Hepatocyte (in vitro differentiated cells): ENCODE measurements at regions not wholly inside any gene's neighbourhood (a gene's known extent, or its start where the extent isn't known, plus 50 kb on each side); places are given as distances from the start of the nearest gene placed in this dataset.

Source experiments
- EZH2 ChIP-seq: fragments of 200-600 bp; sonication (generic); IDR thresholded peaks from 2 replicates; pipeline ENCODE4 v1.6.1; 2016; ENCODE audit warnings: antibody characterized with exemption, mild to moderate bottlenecking, borderline replicate concordance
- TF ChIP-seq, protein P1 (sequence below): fragments of 200-600 bp; sonication (generic); IDR thresholded peaks from 2 replicates; pipeline ENCODE4 v1.5.1; 2016; ENCODE audit warnings: antibody characterized with exemption, mild to moderate bottlenecking; ENCODE audit not compliant: poor library complexity

DNA sequence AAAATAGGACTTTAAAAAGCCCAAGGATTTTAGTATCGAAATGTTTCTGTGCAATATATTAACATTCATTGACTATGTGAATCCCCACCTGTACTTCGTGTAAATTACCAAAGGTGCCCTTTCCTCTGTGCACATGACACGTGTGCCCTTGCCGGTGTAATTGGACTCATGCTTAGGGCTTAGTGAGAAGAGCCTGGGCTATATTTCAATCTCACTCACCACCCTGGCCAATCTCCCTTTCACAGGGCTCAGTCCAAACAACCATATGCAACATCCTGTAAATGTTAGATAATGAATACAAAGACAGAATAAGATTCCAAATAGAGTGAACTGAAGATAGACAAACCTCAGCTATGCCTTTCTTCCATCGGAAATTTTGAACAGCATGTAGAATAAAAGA is 564.3 kb downstream of the USP25 start:
- TF ChIP-seq, protein P1, sequence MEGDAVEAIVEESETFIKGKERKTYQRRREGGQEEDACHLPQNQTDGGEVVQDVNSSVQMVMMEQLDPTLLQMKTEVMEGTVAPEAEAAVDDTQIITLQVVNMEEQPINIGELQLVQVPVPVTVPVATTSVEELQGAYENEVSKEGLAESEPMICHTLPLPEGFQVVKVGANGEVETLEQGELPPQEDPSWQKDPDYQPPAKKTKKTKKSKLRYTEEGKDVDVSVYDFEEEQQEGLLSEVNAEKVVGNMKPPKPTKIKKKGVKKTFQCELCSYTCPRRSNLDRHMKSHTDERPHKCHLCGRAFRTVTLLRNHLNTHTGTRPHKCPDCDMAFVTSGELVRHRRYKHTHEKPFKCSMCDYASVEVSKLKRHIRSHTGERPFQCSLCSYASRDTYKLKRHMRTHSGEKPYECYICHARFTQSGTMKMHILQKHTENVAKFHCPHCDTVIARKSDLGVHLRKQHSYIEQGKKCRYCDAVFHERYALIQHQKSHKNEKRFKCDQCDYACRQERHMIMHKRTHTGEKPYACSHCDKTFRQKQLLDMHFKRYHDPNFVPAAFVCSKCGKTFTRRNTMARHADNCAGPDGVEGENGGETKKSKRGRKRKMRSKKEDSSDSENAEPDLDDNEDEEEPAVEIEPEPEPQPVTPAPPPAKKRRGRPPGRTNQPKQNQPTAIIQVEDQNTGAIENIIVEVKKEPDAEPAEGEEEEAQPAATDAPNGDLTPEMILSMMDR, result no peak
- no peak for TF ChIP-seq EZH2
